ENCODE measurements at regions not wholly inside any gene's neighbourhood (a gene's known extent, or its start where the extent isn't known, plus 50 kb on each side); places are given as distances from the start of the nearest gene placed in this dataset.

GRCh38 chr10:33039181-33039580 lies 81.2 kb upstream of the ITGB1 start (continued):
- no peak for TF ChIP-seq CHD2 (IDR thresholded peaks at IDR 0.05; ENCODE audit: low read length)
- no peak for TF ChIP-seq NRF1 (IDR thresholded peaks at IDR 0.05; ENCODE audit: low read depth, low read length)
- TF ChIP-seq SRF (IDR thresholded peaks at IDR 0.05; ENCODE audit: low read depth, low read length): no peak

All from H1 (cell line).